Natural killer cell (primary cell): ENCODE measurements at regions not wholly inside any gene's neighbourhood (a gene's known extent, or its start where the extent isn't known, plus 50 kb on each side); places are given as distances from the start of the nearest gene placed in this dataset.

ENCODE experiments used
- ATAC-seq, 3 donors: fragments of 150-1000 bp in 2 of 3; fragments of 200-7000 bp in 1 of 3; cut with Tn5 transposase; 1 replicate in 1 of 3; 2 replicates in 2 of 3; pipeline ENCODE4 v1.10.0; 2021; ENCODE audit warnings: mild to moderate bottlenecking in 2 of 3, moderate library complexity in 2 of 3
- DNase-seq, 2 donors: peaks; one replicate each; pipeline versions ENCODE4 v3.0.0 to v3.0.0-alpha.2; 2013 to 2021; ENCODE audit warnings: mixed read lengths in 1 of 2
- H3K27ac ChIP-seq: one replicate; pipeline ENCODE4 v1.5.1; 2013; ENCODE audit warnings: mild to moderate bottlenecking, low read length
- H3K27me3 ChIP-seq: one replicate; pipeline ENCODE4 v1.6.1; 2013; ENCODE audit warnings: low read length; ENCODE audit not compliant: control insufficient read depth, insufficient read depth
- H3K36me3 ChIP-seq: one replicate; pipeline ENCODE4 v1.6.1; 2013; ENCODE audit warnings: low read length; ENCODE audit not compliant: control insufficient read depth, insufficient read depth
- H3K4me1 ChIP-seq: one replicate; pipeline ENCODE4 v1.6.1; 2013; ENCODE audit warnings: low read length; ENCODE audit not compliant: control insufficient read depth, insufficient read depth
- H3K4me3 ChIP-seq: one replicate; pipeline ENCODE4 v1.5.1; 2013; ENCODE audit warnings: low read length
- H3K9me3 ChIP-seq: one replicate; pipeline ENCODE4 v1.6.1; 2013; ENCODE audit warnings: low read length; ENCODE audit not compliant: control insufficient read depth, insufficient read depth
- H3K27ac Mint-ChIP-seq, 2 donors: one replicate each; pipeline ENCODE4 v1.8.0; 2022; ENCODE audit warnings: mild to moderate bottlenecking in 2 of 2, mixed read lengths in 2 of 2, moderate library complexity in 1 of 2
- H3K27me3 Mint-ChIP-seq, 2 donors: one replicate each; pipeline ENCODE4 v1.8.0; 2022; ENCODE audit warnings: low read depth in 2 of 2, mixed read lengths in 2 of 2
- H3K36me3 Mint-ChIP-seq: one replicate; pipeline ENCODE4 v1.8.0; 2022; ENCODE audit warnings: mixed read lengths
- H3K4me1 Mint-ChIP-seq, 2 donors: one replicate each; pipeline ENCODE4 v1.8.0; 2022; ENCODE audit warnings: mixed read lengths in 2 of 2
- H3K4me3 Mint-ChIP-seq: one replicate; pipeline ENCODE4 v1.8.0; 2022; ENCODE audit warnings: mild to moderate bottlenecking, moderate library complexity, mixed read lengths
- H3K9me3 Mint-ChIP-seq, 2 donors: one replicate each; pipeline ENCODE4 v1.8.0; 2022; ENCODE audit warnings: mixed read lengths in 2 of 2
- CTCF ChIP-seq: fragments of 200-600 bp; IDR thresholded peaks from one replicate; pipeline ENCODE4 v1.8.0; 2022; ENCODE audit warnings: antibody characterized with exemption
- WGBS: methylation state at CpG from one replicate; pipeline ENCODE4 v1.1.7; 2013; ENCODE audit warnings: missing lambda C conversion rate; ENCODE audit not compliant: insufficient coverage; 5-methylcytosine and 5-hydroxymethylcytosine counted together
- intact Hi-C: fragments of 100-400 bp; cut with micrococcal nuclease; formaldehyde crosslinking; loops from one replicate; pipeline ENCODE4 v1.14.2; 2022

GRCh38 chr14:22471545-22472121, 117.4 kb downstream of the DAD1 start:
- no peak overlapping the region for H3K4me3 ChIP-seq
- no peaks in the 10 kb centered on the region for H3K27me3 ChIP-seq
- peak overlapping the region; percentile 22 for H3K27ac ChIP-seq
- H3K36me3 Mint-ChIP-seq, result no peaks in the 10 kb centered on the region
- H3K4me1 Mint-ChIP-seq, result peaks cover 89 to 93% of the 10 kb centered on the region in 2 donors
- no peak for TF ChIP-seq CTCF
- H3K4me1 ChIP-seq, result peaks cover 95% of the 10 kb centered on the region
- intact Hi-C loops, result loop anchor here (2.0 to 10.0 kb wide), 3 partner anchors 37 to 383 kb away; no protein-coding TSS in a partner anchor
- 62% methylated on average over 7 of the region's 7 CpGs for WGBS
- H3K9me3 ChIP-seq, result no peaks in the 10 kb centered on the region
- peak in 2 of 3 donors; percentile 37 to 49 for ATAC-seq
- H3K27ac Mint-ChIP-seq, result peak overlapping the region; percentile 80 to 89
- DNase-seq, result no peak
- no peaks in the 10 kb centered on the region for H3K9me3 Mint-ChIP-seq
- peak overlapping the region; percentile 49 for H3K4me3 Mint-ChIP-seq
- H3K27me3 Mint-ChIP-seq, result no peaks in the 10 kb centered on the region
- peaks cover 10% of the 10 kb centered on the region for H3K36me3 ChIP-seq

GRCh38 chr14:22469538-22470303, 119.3 kb downstream of the DAD1 start:
- no peaks in the 10 kb centered on the region for H3K27me3 Mint-ChIP-seq
- H3K4me3 Mint-ChIP-seq, result peak overlapping the region; percentile 80
- H3K27ac Mint-ChIP-seq, result peak overlapping the region; percentile 80 to 89
- H3K36me3 Mint-ChIP-seq, result peaks cover 12% of the 10 kb centered on the region
- DNase-seq (no peak), ATAC-seq (no peak)
- H3K4me3 ChIP-seq, result peak overlapping the region; percentile 8
- H3K4me1 Mint-ChIP-seq, result peaks cover 90 to 95% of the 10 kb centered on the region in 2 donors
- no peaks in the 10 kb centered on the region for H3K9me3 ChIP-seq
- H3K27ac ChIP-seq, result peak overlapping the region; percentile 64
- intact Hi-C loops, result loop anchor here (10.0 kb wide), 1 partner anchor 385 kb away; no protein-coding TSS in a partner anchor
- H3K36me3 ChIP-seq, result peaks cover 29% of the 10 kb centered on the region
- H3K4me1 ChIP-seq, result peaks cover 94% of the 10 kb centered on the region
- H3K9me3 Mint-ChIP-seq, result no peaks in the 10 kb centered on the region
- no peak for TF ChIP-seq CTCF
- no peaks in the 10 kb centered on the region for H3K27me3 ChIP-seq
- WGBS, result 67% methylated on average over 7 of the region's 8 CpGs

GRCh38 chr14:22468830-22469229, 120.2 kb downstream of the DAD1 start:
- intact Hi-C loops, result no loop called here
- Histone ChIP-seq H3K36me3 (peaks cover 38% of the 10 kb centered on the region), H3K9me3 (no peaks in the 10 kb centered on the region), H3K27me3 (no peaks in the 10 kb centered on the region), H3K4me3 (no peak overlapping the region), H3K4me1 (peaks cover 91% of the 10 kb centered on the region), H3K27ac (peak overlapping the region; percentile 64)
- H3K4me3 Mint-ChIP-seq, result peak overlapping the region; percentile 80
- no peak for TF ChIP-seq CTCF
- no peaks in the 10 kb centered on the region for H3K27me3 Mint-ChIP-seq
- peaks cover 21% of the 10 kb centered on the region for H3K36me3 Mint-ChIP-seq
- peak overlapping the region; percentile 80 to 89 for H3K27ac Mint-ChIP-seq
- no peaks in the 10 kb centered on the region for H3K9me3 Mint-ChIP-seq
- H3K4me1 Mint-ChIP-seq, result peaks cover 90 to 95% of the 10 kb centered on the region in 2 donors
- ATAC-seq (peak in 1 of 3 donors; percentile 14), DNase-seq (no peak)
- whole genome bisulfite sequencing, result 71% methylated on average over 2 of the region's 2 CpGs
